Activated T-cell treated with anti-CD3 and anti-CD28 coated beads for 48 hours (primary cell): ENCODE measurements at regions not wholly inside any gene's neighbourhood (a gene's known extent, or its start where the extent isn't known, plus 50 kb on each side); places are given as distances from the start of the nearest gene placed in this dataset.
A peak's percentile ranks its signal among the peaks of the same experiment; 100 is the strongest.
"Not testable (repeated sequence)": the region's sequence is repeated elsewhere in the genome, so short reads cannot be mapped to it uniquely, and the experiment has no call there.

Experiments used
- DNase-seq: peaks from one replicate; pipeline ENCODE4 v3.0.0-alpha.2; 2020; ENCODE audit warnings: low read depth

- not testable (repeated sequence) for DNase-seq
These were observed 296.3 kb downstream of the HNRNPD start for GRCh38 chr4:82077471-82077995.

GRCh38 chr4:82076809-82077208 is 297.0 kb downstream of the HNRNPD start:
- no peak for DNase-seq

- no peak for DNase-seq
These were observed 297.4 kb downstream of the HNRNPD start for GRCh38 chr4:82076359-82076758.

GRCh38 chr4:82071951-82072350 is 301.8 kb downstream of the HNRNPD start:
- no peak for DNase-seq

GRCh38 chr4:82069883-82070638 is 303.7 kb downstream of the HNRNPD start:
- no peak for DNase-seq

- no peak for DNase-seq
These were observed 310.8 kb downstream of the HNRNPD start for GRCh38 chr4:82063017-82063416.

- DNase-seq = no peak
These were observed 315.7 kb downstream of the HNRNPD start for GRCh38 chr4:82057990-82058544.

- DNase-seq = no peak
These were observed 318.6 kb downstream of the HNRNPD start for GRCh38 chr4:82055156-82055555.

GRCh38 chr4:82053396-82053795 is 320.4 kb downstream of the HNRNPD start:
- DNase-seq = no peak

GRCh38 chr4:82050796-82051195 is 323.0 kb downstream of the HNRNPD start:
- DNase-seq = no peak

GRCh38 chr4:82049294-82049693 is 324.5 kb downstream of the HNRNPD start:
- no peak for DNase-seq

- no peak for DNase-seq
These were observed 326.1 kb downstream of the HNRNPD start for GRCh38 chr4:82047731-82048130.

- DNase-seq = no peak
These were observed 327.0 kb downstream of the HNRNPD start for GRCh38 chr4:82046796-82047195.

GRCh38 chr4:82045267-82045666 is 328.5 kb downstream of the HNRNPD start:
- DNase-seq = no peak

GRCh38 chr4:82044141-82044993 is 329.4 kb downstream of the HNRNPD start:
- DNase-seq = peak; percentile 11

GRCh38 chr4:82043809-82044137 is 330.0 kb downstream of the HNRNPD start:
- no peak for DNase-seq

GRCh38 chr4:82043081-82043808 is 330.5 kb downstream of the HNRNPD start:
- no peak for DNase-seq

- DNase-seq = no peak
These were observed 331.7 kb downstream of the HNRNPD start for GRCh38 chr4:82042042-82042441.

GRCh38 chr4:82038936-82039335 is 334.9 kb downstream of the HNRNPD start:
- DNase-seq = no peak

- no peak for DNase-seq
These were observed 337.6 kb downstream of the HNRNPD start for GRCh38 chr4:82036181-82036580.

- no peak for DNase-seq
These were observed 338.9 kb downstream of the HNRNPD start for GRCh38 chr4:82034878-82035277.

- DNase-seq = no peak
These were observed 339.9 kb downstream of the HNRNPD start for GRCh38 chr4:82033862-82034261.
